ENCODE measurements at regions not wholly inside any gene's neighbourhood (a gene's known extent, or its start where the extent isn't known, plus 50 kb on each side); places are given as distances from the start of the nearest gene placed in this dataset.

GRCh38 chr16:73504591-73505575 lies 457.0 kb upstream of the ZFHX3 start:
- DNase-seq (ENCODE audit: extremely low read depth, low read depth) = no peak

- DNase-seq (ENCODE audit: extremely low read depth, low read depth) = no peak
Observed at GRCh38 chr16:73503093-73503492, 455.2 kb upstream of the ZFHX3 start.

- DNase-seq (ENCODE audit: extremely low read depth, low read depth) = no peak
Observed at GRCh38 chr16:73499276-73499675, 451.3 kb upstream of the ZFHX3 start.

GRCh38 chr16:73485880-73486279 lies 438.0 kb upstream of the ZFHX3 start:
- no peak for DNase-seq (ENCODE audit: extremely low read depth, low read depth)

- no peak for DNase-seq (ENCODE audit: extremely low read depth, low read depth)
Observed at GRCh38 chr16:73483934-73484711, 436.2 kb upstream of the ZFHX3 start.

GRCh38 chr16:73483076-73483791 lies 435.3 kb upstream of the ZFHX3 start:
- DNase-seq (ENCODE audit: extremely low read depth, low read depth) = no peak

- no peak for DNase-seq (ENCODE audit: extremely low read depth, low read depth)
Observed at GRCh38 chr16:73482310-73482709, 434.4 kb upstream of the ZFHX3 start.

GRCh38 chr16:73480381-73480780 lies 432.5 kb upstream of the ZFHX3 start:
- no peak for DNase-seq (ENCODE audit: extremely low read depth, low read depth)

GRCh38 chr16:73473713-73474112 lies 425.8 kb upstream of the ZFHX3 start:
- no peak for DNase-seq (ENCODE audit: extremely low read depth, low read depth)

GRCh38 chr16:73464834-73465233 lies 416.9 kb upstream of the ZFHX3 start:
- no peak for DNase-seq (ENCODE audit: extremely low read depth, low read depth)

GRCh38 chr16:73459586-73459985 lies 411.7 kb upstream of the ZFHX3 start:
- DNase-seq (ENCODE audit: extremely low read depth, low read depth) = no peak

- no peak for DNase-seq (ENCODE audit: extremely low read depth, low read depth)
Observed at GRCh38 chr16:73457851-73458250, 409.9 kb upstream of the ZFHX3 start.

GRCh38 chr16:73448970-73449369 lies 401.0 kb upstream of the ZFHX3 start:
- DNase-seq (ENCODE audit: extremely low read depth, low read depth) = no peak

GRCh38 chr16:73447846-73448245 lies 399.9 kb upstream of the ZFHX3 start:
- no peak for DNase-seq (ENCODE audit: extremely low read depth, low read depth)

GRCh38 chr16:73434621-73435020 lies 386.7 kb upstream of the ZFHX3 start:
- DNase-seq (ENCODE audit: extremely low read depth, low read depth) = no peak

- no peak for DNase-seq (ENCODE audit: extremely low read depth, low read depth)
Observed at GRCh38 chr16:73433731-73434307, 385.9 kb upstream of the ZFHX3 start.

GRCh38 chr16:73432850-73433730 lies 385.2 kb upstream of the ZFHX3 start:
- no peak for DNase-seq (ENCODE audit: extremely low read depth, low read depth)

- DNase-seq (ENCODE audit: extremely low read depth, low read depth) = no peak
Observed at GRCh38 chr16:73430138-73430537, 382.2 kb upstream of the ZFHX3 start.

- DNase-seq (ENCODE audit: extremely low read depth, low read depth) = no peak
Observed at GRCh38 chr16:73428121-73428520, 380.2 kb upstream of the ZFHX3 start.

- no peak for DNase-seq (ENCODE audit: extremely low read depth, low read depth)
Observed at GRCh38 chr16:73427164-73427563, 379.2 kb upstream of the ZFHX3 start.

All from NCI-H460 (cell line).